Parathyroid adenoma (tissue), 2 donors: ENCODE measurements at regions not wholly inside any gene's neighbourhood (a gene's known extent, or its start where the extent isn't known, plus 50 kb on each side); places are given as distances from the start of the nearest gene placed in this dataset.
"Not testable (repeated sequence)": the region's sequence is repeated elsewhere in the genome, so short reads cannot be mapped to it uniquely, and the experiment has no call there.

Source experiments
- H2AFZ ChIP-seq: fragments of 300-600 bp; sonication (generic); one replicate; pipeline ENCODE4 v1.7.0; 2017; ENCODE audit warnings: antibody characterized with exemption, mild to moderate bottlenecking
- H3K27ac ChIP-seq: fragments of 300-600 bp; sonication (generic); one replicate; pipeline ENCODE4 v1.7.0; 2017
- H3K27me3 ChIP-seq: fragments of 300-600 bp; sonication (generic); one replicate; pipeline ENCODE4 v1.7.0; 2017; ENCODE audit warnings: low read length; ENCODE audit not compliant: control insufficient read depth, insufficient read depth
- H3K36me3 ChIP-seq: fragments of 300-600 bp; sonication (generic); one replicate; pipeline ENCODE4 v1.7.0; 2017; ENCODE audit warnings: low read length; ENCODE audit not compliant: control insufficient read depth, insufficient read depth
- H3K4me1 ChIP-seq: fragments of 300-600 bp; sonication (generic); one replicate; pipeline ENCODE4 v1.7.0; 2017; ENCODE audit warnings: control low read depth
- H3K4me2 ChIP-seq: fragments of 300-600 bp; sonication (generic); one replicate; pipeline ENCODE4 v1.7.0; 2017; ENCODE audit warnings: low read length
- H3K4me3 ChIP-seq: fragments of 300-600 bp; sonication (generic); one replicate; pipeline ENCODE4 v1.7.0; 2017; ENCODE audit warnings: low read depth, low read length
- H3K79me2 ChIP-seq: fragments of 300-600 bp; sonication (generic); one replicate; pipeline ENCODE4 v1.7.0; 2017; ENCODE audit warnings: control low read depth
- H3K9ac ChIP-seq: fragments of 300-600 bp; sonication (generic); one replicate; pipeline ENCODE4 v1.7.0; 2017; ENCODE audit warnings: mild to moderate bottlenecking
- H3K9me3 ChIP-seq: fragments of 300-600 bp; sonication (generic); one replicate; pipeline ENCODE4 v1.7.0; 2017; ENCODE audit warnings: low read length; ENCODE audit not compliant: control insufficient read depth
- CTCF ChIP-seq: fragments of 300-600 bp; sonication (generic); IDR thresholded peaks from one replicate; pipeline ENCODE4 v1.7.0; 2017; ENCODE audit warnings: antibody characterized with exemption, mild to moderate bottlenecking
- donor health status: primary hyperparathyroidism.

GRCh38 chr6:141780296-141780695, 352.4 kb upstream of the GJE1 start:
- H3K4me1 ChIP-seq = no peaks in the 10 kb centered on the region
- H3K9me3 ChIP-seq = no peaks in the 10 kb centered on the region
- no peaks in the 10 kb centered on the region for H3K36me3 ChIP-seq
- no peak overlapping the region for H2AFZ ChIP-seq
- H3K27me3 ChIP-seq = no peaks in the 10 kb centered on the region
- no peak overlapping the region for H3K27ac ChIP-seq
- no peak overlapping the region for H3K4me3 ChIP-seq
- no peak overlapping the region for H3K4me2 ChIP-seq
- no peak overlapping the region for H3K9ac ChIP-seq
- H3K79me2 ChIP-seq = no peaks in the 10 kb centered on the region
- TF ChIP-seq CTCF = no peak

- Histone ChIP-seq H3K27me3 (no peaks in the 10 kb centered on the region), H3K36me3 (no peaks in the 10 kb centered on the region), H3K4me3 (no peak overlapping the region), H3K27ac (no peak overlapping the region), H3K4me1 (no peaks in the 10 kb centered on the region), H3K79me2 (no peaks in the 10 kb centered on the region), H3K9me3 (no peaks in the 10 kb centered on the region), H2AFZ (no peak overlapping the region), H3K9ac (no peak overlapping the region), H3K4me2 (no peak overlapping the region)
- TF ChIP-seq CTCF = no peak
Observed at GRCh38 chr6:141764388-141764787, 368.3 kb upstream of the GJE1 start.

GRCh38 chr6:141758430-141758829, 374.3 kb upstream of the GJE1 start:
- TF ChIP-seq CTCF = no peak
- H3K4me3 ChIP-seq = no peak overlapping the region
- H3K79me2 ChIP-seq = no peaks in the 10 kb centered on the region
- no peak overlapping the region for H2AFZ ChIP-seq
- H3K27ac ChIP-seq = no peak overlapping the region
- H3K36me3 ChIP-seq = no peaks in the 10 kb centered on the region
- H3K9ac ChIP-seq = no peak overlapping the region
- H3K27me3 ChIP-seq = no peaks in the 10 kb centered on the region
- no peaks in the 10 kb centered on the region for H3K9me3 ChIP-seq
- no peak overlapping the region for H3K4me2 ChIP-seq
- no peaks in the 10 kb centered on the region for H3K4me1 ChIP-seq

- Histone ChIP-seq H3K4me3 (no peak overlapping the region), H2AFZ (no peak overlapping the region), H3K36me3 (no peaks in the 10 kb centered on the region), H3K27ac (no peak overlapping the region), H3K79me2 (no peaks in the 10 kb centered on the region), H3K4me1 (no peaks in the 10 kb centered on the region), H3K4me2 (no peak overlapping the region), H3K27me3 (no peaks in the 10 kb centered on the region), H3K9ac (no peak overlapping the region), H3K9me3 (no peaks in the 10 kb centered on the region)
- TF ChIP-seq CTCF = no peak
Observed at GRCh38 chr6:141753180-141753579, 379.5 kb upstream of the GJE1 start.

- Histone ChIP-seq H3K9ac (no peak overlapping the region), H3K4me2 (no peak overlapping the region), H3K27me3 (no peaks in the 10 kb centered on the region), H3K4me1 (no peaks in the 10 kb centered on the region), H3K36me3 (no peaks in the 10 kb centered on the region), H3K79me2 (no peaks in the 10 kb centered on the region), H3K27ac (no peak overlapping the region), H3K9me3 (no peaks in the 10 kb centered on the region), H2AFZ (no peak overlapping the region), H3K4me3 (no peak overlapping the region)
- no peak for TF ChIP-seq CTCF
Observed at GRCh38 chr6:141752677-141753076, 380.0 kb upstream of the GJE1 start.

GRCh38 chr6:141746324-141746723, 386.4 kb upstream of the GJE1 start:
- H3K9ac ChIP-seq, H3K4me3 ChIP-seq, H2AFZ ChIP-seq, H3K9me3 ChIP-seq, H3K27ac ChIP-seq, H3K27me3 ChIP-seq, H3K79me2 ChIP-seq, H3K36me3 ChIP-seq, H3K4me2 ChIP-seq, H3K4me1 ChIP-seq: not testable (repeated sequence)
